ENCODE measurements at regions not wholly inside any gene's neighbourhood (a gene's known extent, or its start where the extent isn't known, plus 50 kb on each side); places are given as distances from the start of the nearest gene placed in this dataset.

GRCh38 chr2:64770137-64770780 is 116.5 kb upstream of the SERTAD2 start:
- DNase-seq, result no peak

GRCh38 chr2:64770781-64771334 is 117.1 kb upstream of the SERTAD2 start:
- DNase-seq, result no peak

- no peak for DNase-seq
Observed at GRCh38 chr2:64771737-64772136, 118.0 kb upstream of the SERTAD2 start.

- no peak for DNase-seq
Observed at GRCh38 chr2:64773461-64774118, 119.9 kb upstream of the SERTAD2 start.

GRCh38 chr2:64777841-64778240 is 124.1 kb upstream of the SERTAD2 start:
- DNase-seq, result no peak

GRCh38 chr2:64779117-64779690 is 125.5 kb upstream of the SERTAD2 start:
- DNase-seq, result no peak

GRCh38 chr2:64780041-64780440 is 126.3 kb upstream of the SERTAD2 start:
- DNase-seq, result no peak

GRCh38 chr2:64781711-64782390 is 128.1 kb upstream of the SERTAD2 start:
- DNase-seq, result no peak

- no peak for DNase-seq
Observed at GRCh38 chr2:64784168-64785061, 130.7 kb upstream of the SERTAD2 start.

- no peak for DNase-seq
Observed at GRCh38 chr2:64785245-64785644, 131.5 kb upstream of the SERTAD2 start.

- no peak for DNase-seq
Observed at GRCh38 chr2:64786343-64787018, 132.8 kb upstream of the SERTAD2 start.

GRCh38 chr2:64787019-64787365 is 133.3 kb upstream of the SERTAD2 start:
- DNase-seq, result no peak

GRCh38 chr2:64787698-64788097 is 134.0 kb upstream of the SERTAD2 start:
- DNase-seq, result no peak

- no peak for DNase-seq
Observed at GRCh38 chr2:64789466-64790320, 136.0 kb upstream of the SERTAD2 start.

- DNase-seq, result no peak
Observed at GRCh38 chr2:64792300-64792699, 138.6 kb upstream of the SERTAD2 start.

GRCh38 chr2:64792995-64793639 is 139.4 kb upstream of the SERTAD2 start:
- DNase-seq, result no peak

GRCh38 chr2:64793701-64794100 is 140.0 kb upstream of the SERTAD2 start:
- DNase-seq, result no peak

- DNase-seq, result no peak
Observed at GRCh38 chr2:64794426-64794995, 140.8 kb upstream of the SERTAD2 start.

- DNase-seq, result no peak
Observed at GRCh38 chr2:64795024-64795592, 141.4 kb upstream of the SERTAD2 start.

- DNase-seq, result no peak
Observed at GRCh38 chr2:64796926-64797325, 143.2 kb upstream of the SERTAD2 start.

Measured in NCI-H774 (cell line).